HG03565 (cell line): ENCODE measurements at regions not wholly inside any gene's neighbourhood (a gene's known extent, or its start where the extent isn't known, plus 50 kb on each side); places are given as distances from the start of the nearest gene placed in this dataset.

Source experiments
- ATAC-seq: cut with Tn5 transposase; IDR thresholded peaks from one replicate; pipeline ENCODE4 v1.9.1; 2021; ENCODE audit warnings: mild to moderate bottlenecking, moderate library complexity; ENCODE audit not compliant: unreplicated experiment

DNA sequence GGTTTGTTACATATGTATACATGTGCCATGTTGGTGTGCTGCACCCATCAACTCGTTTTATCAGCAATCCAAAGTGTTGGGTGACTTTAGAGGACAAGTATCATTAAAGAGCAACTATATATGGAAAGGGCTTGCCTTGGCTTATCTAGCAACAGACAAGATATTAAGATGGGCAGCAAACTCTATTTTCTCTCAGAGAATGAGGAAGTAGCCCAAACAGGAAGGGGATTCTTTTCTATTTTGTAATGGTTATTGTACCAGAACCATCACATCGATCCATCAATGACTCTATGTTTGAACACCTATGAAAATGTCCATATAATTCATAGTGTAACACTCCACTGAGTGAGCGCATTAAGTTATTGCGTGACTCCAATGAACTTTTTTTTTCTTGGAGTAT lies 260.1 kb upstream of the SLC24A2 start:
- no peak for ATAC-seq

- no peak for ATAC-seq
These were observed 259.6 kb upstream of the SLC24A2 start for GRCh38 chr9:20048437-20048836.

- no peak for ATAC-seq
These were observed 255.8 kb upstream of the SLC24A2 start for GRCh38 chr9:20044686-20045085.

DNA sequence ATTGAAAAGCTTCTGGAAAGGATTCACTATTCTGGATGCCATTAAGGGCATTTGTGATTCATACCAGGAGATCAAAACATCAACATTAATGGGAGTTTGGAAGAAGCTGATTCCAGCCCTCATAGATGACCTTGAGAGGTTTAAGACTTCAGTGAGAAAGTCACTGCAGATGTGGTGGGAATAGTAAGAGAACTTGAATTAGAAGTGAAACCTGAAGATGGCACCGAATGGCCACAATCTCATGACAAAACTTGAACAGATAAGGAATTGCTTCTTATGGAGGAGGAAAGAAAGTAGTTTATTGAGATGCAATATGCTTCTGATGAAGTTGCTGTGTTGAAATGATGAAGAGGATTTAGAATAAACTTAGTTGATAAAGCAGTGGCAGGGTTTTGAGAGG lies 254.6 kb upstream of the SLC24A2 start:
- ATAC-seq, result no peak

GRCh38 chr9:20043035-20043434 lies 254.2 kb upstream of the SLC24A2 start:
- ATAC-seq, result peak; percentile 66

DNA sequence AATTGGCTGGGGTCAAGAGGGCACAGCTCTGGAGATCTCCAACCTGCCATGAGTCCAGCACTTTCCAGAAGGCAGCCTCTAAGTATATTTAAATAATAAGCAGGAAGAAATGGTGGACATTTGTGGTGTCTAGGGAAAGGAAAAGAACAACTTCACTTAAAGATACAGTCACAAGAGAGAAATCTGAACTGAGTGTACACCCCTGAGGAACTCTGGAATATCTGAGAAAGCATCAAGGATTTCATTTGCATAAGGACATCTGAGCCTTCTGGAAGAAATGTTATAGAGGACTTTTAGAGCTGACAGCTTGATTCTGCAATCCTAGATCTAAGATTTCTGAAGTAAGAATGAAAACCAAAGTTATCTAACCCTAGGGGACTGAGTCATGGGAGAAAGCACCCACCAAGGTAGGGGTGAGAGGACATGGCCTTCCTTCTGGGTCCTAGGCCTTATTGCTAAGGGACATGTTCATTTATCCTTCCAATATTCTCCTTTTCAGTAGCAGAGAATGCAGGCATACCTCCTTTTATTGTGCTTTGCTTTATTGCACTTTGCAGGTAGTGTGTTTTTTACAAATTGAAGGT lies 253.4 kb upstream of the SLC24A2 start:
- no peak for ATAC-seq

- ATAC-seq, result no peak
These were observed 252.9 kb upstream of the SLC24A2 start for GRCh38 chr9:20041697-20042081.

- no peak for ATAC-seq
These were observed 252.3 kb upstream of the SLC24A2 start for GRCh38 chr9:20040991-20041696.

DNA sequence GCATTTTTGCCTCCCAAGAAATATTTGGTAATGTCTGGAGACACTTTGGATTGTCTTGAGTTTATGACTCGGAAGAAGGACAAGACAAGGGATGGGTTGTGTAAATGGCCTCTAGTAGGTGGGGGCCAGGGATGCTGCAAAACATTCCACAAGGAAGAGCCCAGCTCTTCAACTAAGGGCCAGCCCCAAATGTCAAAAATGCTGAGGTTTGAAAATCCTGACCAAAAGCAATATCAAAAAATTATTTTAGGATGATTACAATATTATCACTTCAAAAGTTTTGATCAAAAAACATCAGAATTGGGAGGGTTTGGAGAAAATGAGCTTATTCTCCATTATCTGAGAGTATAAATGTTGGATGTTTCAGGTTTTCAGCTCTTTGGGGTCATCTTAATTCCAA lies 248.9 kb upstream of the SLC24A2 start:
- ATAC-seq, result no peak

GRCh38 chr9:20033511-20033910 lies 244.7 kb upstream of the SLC24A2 start:
- no peak for ATAC-seq

GRCh38 chr9:20032413-20033006 lies 243.7 kb upstream of the SLC24A2 start:
- ATAC-seq, result no peak

DNA sequence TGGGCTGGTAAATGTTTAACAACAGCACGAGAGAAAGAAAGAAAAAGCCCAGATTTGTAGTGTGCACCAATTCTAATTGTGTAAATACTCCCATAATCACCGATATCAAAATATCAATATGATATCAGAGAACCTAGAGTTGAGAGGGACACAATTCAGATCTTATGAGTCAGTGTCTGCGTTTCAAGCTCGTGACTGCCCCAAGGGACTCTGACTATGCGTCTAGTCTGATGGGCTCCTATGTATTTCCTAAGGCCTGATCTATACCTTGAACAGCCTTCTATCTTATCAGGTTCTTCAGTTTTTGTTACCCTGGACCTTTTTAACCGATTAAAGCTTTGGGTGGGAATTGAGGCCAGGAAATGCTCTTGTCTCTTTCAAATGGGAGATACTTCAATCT lies 243.0 kb upstream of the SLC24A2 start:
- ATAC-seq, result no peak

DNA sequence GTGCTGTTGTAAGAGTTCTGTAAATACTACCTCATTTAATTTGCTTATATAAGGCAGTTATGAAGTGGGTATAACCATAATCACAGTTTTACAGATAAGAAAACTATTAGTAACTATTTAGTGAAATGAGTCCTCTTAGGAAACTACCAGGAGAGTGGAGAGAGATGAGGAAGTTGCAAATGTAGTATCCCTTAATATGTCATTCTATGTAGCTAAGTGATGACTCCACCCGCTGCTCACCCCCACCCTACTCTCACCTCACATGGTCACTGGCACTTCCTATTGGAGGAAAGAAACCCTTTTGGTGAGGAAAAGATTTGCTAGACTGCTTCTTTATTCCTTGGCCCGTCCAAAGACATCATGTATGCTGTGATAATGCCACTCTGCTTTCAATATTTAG lies 241.8 kb upstream of the SLC24A2 start:
- ATAC-seq, result no peak

GRCh38 chr9:20030221-20030620 lies 241.4 kb upstream of the SLC24A2 start:
- no peak for ATAC-seq

DNA sequence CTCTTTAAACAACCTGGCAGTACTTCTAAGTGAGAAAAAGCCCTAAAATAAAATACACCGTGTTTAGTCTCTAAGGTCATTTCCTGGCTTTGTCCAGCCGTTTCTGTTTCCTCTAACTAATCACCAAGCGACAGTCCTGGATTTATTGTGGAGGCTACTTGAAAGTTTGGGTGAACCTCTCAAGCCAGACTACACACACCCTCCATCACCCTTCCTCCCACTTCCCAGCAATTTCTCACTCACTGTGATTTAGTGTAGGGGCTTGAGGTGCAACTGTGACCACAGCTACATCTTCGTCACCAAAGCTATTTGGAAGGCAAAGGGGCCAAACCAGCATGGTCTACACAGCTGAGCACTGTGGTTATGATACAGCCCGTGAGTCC lies 240.0 kb upstream of the SLC24A2 start:
- ATAC-seq, result no peak

DNA sequence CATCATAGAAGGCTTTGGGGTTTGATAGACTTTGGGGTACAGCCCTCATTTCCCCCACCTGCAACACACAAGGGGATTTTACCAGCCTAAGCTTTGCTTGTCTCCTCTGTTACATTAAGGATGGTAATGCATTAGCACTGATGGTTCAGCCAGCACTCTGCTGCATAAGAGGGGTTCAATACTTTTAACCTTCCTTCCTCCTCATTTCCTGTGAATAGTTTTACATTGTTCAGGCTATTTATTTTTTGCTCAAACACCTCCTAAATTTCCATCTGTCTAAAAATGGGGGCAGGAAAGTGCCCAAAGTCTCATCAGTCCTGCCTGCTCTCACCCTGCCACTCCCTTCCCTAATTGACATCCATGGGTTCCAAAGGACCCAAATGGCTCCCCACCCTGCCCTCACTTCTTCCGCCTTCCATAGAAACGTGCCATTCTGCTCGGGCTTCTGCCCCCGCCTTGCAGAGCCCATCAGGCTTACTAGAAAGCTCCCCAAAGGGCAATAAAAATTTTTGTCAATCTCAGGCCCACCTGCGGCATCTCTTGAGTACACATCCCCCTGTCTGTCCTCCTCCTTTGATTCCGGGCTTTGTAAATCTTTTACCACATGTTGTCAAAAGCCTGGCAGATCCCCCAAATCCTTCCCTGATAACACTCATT lies 239.5 kb upstream of the SLC24A2 start:
- ATAC-seq, result no peak

DNA sequence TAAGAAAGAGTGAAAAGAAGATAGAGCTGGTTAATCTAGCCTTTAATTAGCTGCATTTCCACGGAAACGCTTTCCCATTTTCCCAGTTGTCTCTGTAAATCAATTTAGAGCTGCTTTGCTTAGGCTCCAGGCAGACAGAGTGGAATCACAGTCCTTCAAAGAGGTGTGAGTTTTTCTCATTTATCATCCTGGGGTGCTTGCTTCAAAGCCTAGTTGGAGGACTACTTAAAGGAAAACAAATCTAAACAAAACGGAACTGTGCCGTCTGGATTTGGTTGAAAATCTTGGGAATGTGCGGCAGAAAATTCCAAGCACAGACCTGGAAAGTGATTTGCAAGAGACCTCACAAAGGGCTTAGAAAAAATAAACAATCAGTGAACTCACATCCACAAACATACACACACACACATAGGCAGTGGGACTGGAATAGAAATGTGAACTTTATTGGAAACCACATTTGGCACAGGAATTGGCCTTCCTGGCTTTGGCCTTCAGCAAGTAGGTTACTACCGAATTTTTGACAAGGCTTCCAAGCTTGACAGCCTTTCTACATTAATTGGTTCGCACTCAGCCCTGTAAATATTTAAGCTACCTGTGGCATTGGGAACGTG lies 235.2 kb upstream of the SLC24A2 start:
- no peak for ATAC-seq

GRCh38 chr9:20023210-20023905 lies 234.5 kb upstream of the SLC24A2 start:
- ATAC-seq, result no peak

DNA sequence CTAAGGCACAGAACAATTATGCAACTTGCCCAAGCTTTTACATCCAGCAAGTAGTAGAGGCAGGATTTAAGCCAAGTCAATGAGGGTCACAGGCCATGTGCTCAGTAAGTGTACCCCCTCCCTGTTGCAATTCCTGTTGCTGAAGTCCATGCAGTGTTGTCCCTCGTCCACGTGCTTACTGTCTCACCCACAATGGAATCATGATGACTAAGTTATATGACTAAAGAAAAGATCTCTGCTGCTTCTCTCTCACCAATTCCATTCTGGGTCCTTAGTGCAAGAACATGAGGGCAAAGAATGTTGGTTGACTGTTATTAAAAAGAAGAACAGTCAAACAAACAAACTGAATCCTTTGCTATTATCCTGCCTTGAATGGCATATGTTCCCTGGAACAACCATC lies 233.6 kb upstream of the SLC24A2 start:
- no peak for ATAC-seq

DNA sequence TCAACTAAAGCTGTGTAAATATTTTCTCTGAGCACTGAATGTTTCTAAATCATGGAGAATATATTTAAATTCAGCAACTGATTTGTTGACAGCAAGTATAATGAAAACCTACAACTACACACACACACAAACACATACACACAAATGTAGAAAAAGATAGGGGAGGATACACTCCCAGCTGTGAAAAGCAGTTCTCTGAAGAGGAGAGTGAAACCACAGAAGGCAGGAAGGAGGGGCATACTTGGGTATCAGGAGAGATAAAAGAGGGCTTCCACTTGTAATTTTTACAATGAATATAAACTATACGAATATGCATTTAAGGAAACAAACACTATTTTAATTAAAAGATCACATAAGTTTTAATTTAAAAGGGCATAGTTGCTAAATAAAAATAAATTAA lies 227.8 kb upstream of the SLC24A2 start:
- ATAC-seq, result no peak

DNA sequence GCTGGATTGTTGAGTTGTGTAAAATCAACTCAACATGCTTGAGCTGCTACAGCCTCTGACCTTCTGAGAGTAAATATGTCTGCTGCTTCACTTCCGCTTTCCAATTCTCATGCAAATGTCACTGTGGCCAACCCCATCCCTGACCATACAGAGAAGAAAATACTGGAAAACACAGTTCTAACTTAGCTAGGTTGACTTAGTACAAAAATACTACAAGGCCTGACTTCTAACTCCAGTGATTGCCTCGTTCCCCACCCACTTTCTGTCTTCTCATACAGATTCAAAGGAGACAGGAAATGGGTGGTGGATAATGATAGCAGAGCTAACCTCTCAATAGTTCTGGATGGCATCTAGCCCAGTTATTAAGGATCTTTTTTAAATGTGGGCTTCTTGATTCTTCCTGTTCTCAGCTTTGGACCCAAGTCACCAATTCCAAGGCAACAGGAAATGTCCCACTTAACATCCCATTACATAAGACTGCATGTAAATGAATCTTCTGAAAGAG lies 226.6 kb upstream of the SLC24A2 start:
- peak; percentile 43 for ATAC-seq
